HG03439 (cell line): ENCODE measurements at regions not wholly inside any gene's neighbourhood (a gene's known extent, or its start where the extent isn't known, plus 50 kb on each side); places are given as distances from the start of the nearest gene placed in this dataset.

ENCODE experiments used
- ATAC-seq: cut with Tn5 transposase; IDR thresholded peaks from one replicate; pipeline ENCODE4 v1.9.1; 2021; ENCODE audit warnings: mild to moderate bottlenecking, moderate library complexity; ENCODE audit not compliant: unreplicated experiment

GRCh38 chr10:78973901-78974616 lies 94.7 kb upstream of the ZMIZ1 start:
- ATAC-seq = peak; percentile 41

DNA sequence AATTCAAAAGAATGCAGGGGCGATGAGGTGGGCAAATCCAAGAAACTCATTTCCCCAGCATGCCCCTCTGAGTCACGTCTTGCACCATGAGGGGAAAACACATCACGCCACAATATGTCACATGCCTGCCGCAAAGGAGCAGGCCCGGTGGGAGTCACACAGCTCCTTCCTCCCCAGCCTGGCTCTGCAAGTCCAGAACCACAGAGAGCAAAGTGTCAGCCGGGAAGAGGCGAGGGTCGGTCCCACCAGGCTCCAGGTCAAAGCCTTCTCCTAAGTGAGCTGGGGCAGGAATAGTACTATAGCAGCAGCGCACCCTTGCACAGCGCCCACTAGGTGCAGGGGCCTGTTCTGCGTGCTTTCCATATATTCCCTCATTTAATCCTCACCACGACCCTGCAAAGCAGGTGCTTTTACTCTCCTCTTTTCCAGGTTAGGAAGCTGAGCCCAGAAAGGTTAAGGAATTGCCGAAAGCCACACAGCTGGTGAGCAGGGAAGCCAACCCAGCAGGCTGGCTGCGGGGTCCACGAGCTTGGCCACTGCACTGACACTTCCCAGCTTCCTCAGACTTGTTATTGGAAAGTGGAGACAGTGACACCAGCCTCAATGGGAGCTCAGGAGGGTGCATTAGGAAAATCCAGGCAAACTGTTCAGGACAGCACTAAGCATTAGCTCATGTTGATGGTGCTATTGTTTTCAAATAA lies 94.0 kb upstream of the ZMIZ1 start:
- ATAC-seq = no peak

- ATAC-seq = no peak
Measured at GRCh38 chr10:78975926-78976325, 92.8 kb upstream of the ZMIZ1 start.

GRCh38 chr10:78976825-78977755 lies 91.7 kb upstream of the ZMIZ1 start:
- no peak for ATAC-seq

DNA sequence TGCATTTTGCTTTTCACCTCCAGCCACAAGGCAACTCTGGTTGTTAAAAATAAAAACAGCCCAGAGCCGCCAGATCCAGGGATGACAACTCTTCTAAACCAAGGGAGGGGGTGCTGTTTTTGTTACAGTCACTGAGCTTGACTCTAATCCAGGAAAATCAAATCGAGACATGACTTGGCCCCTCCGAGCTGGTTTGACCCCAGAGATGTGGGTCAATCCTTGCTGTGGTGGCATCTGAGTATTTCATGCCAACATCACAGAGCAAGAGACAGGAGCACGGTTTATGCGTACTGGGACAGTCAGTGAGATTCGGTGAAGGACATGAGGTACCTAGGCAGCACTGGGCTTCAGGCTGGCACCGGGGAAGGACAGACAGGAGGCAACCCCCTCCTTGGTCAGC lies 88.8 kb upstream of the ZMIZ1 start:
- no peak for ATAC-seq

DNA sequence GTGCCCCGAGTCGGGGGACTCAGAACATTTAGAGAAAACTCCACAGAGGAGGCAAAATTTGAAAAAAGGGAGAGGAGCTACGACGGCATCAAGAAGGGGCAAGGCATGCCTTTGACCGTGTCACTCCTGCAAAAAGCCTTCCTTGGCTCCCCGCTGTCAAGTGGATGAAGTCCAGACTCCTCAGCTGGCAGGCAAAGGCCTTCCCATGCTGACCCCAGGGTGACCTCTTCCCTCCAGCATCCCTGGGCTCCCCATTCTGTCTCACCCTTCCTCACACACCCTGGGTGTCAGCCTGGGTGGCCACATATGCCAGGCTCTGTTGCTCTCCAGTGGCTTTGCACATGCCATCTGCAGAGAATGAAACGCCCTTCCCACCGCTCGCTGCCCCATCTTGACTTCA lies 88.4 kb upstream of the ZMIZ1 start:
- no peak for ATAC-seq

GRCh38 chr10:78980815-78981214 lies 88.0 kb upstream of the ZMIZ1 start:
- no peak for ATAC-seq

DNA sequence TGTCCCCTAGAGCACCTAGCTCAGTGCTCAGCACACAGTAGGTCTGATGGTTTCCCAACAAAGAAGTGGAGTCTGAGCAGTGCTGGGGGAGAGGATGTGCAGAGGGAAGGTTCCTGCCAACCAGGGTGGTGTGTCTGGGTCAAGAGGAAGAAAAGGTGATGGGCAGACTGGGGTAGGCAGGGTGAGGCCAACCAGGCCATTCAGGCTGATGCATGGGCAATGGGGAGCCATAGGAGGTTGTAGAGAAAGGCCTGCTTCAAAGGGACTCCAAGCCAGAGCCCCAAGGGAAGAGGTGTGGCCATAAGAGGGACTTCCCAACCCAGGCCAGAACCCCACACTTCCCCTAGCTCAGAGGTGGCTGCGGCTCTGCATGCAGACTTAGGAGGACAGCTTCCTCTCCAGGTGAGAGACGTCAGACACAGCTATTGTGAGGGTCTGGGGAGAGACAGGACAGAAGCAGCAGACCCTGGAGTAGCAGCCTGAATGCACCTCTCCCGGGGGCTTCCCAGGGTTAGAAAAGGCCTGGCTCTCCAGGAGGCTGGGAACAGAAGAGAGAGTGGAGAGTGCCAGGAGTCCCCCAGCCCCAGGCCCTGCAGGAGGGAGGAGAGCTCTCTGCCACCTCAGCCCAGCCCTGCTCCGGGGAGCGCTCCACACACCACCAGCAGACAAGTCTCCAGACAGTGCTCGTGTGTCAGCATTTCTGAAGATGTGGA lies 87.4 kb upstream of the ZMIZ1 start:
- ATAC-seq = no peak

DNA sequence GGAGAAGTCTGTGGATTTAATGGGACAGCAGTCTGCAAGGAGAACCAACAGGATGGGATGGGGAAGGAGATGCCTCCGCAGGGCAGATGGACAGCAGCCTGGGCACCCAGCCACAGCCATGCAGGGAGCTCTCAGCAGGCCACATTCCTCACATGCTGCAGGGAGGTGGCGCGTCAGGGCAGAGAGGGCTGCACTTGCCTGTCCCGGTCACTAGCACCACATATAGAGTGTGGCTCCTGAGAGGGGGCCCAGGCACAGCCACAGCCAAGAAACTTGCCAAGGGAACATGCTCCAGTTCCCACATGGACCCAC lies 86.8 kb upstream of the ZMIZ1 start:
- no peak for ATAC-seq

GRCh38 chr10:78982726-78983125 lies 86.0 kb upstream of the ZMIZ1 start:
- no peak for ATAC-seq

DNA sequence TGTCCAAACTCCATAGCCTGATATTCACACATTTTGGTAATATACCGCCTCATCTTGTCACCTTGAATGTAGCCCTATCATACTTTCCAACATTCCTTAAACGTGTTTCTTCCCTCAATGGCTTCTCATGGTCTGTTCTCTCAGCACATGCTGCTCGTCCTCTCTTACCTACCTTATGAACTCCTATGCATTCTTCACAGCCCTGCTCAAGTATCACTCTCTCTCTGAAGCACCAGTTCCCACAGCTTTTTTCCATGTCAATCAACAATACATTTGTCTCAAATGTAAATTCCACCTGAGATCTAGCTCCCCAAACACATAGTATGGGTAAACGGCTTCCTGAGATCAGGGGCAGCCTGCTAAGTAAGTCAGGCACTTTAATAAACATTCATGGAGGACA lies 85.2 kb upstream of the ZMIZ1 start:
- ATAC-seq = no peak

GRCh38 chr10:78985973-78986818 lies 82.6 kb upstream of the ZMIZ1 start:
- ATAC-seq = no peak

GRCh38 chr10:78991187-78991586 lies 77.6 kb upstream of the ZMIZ1 start:
- no peak for ATAC-seq

DNA sequence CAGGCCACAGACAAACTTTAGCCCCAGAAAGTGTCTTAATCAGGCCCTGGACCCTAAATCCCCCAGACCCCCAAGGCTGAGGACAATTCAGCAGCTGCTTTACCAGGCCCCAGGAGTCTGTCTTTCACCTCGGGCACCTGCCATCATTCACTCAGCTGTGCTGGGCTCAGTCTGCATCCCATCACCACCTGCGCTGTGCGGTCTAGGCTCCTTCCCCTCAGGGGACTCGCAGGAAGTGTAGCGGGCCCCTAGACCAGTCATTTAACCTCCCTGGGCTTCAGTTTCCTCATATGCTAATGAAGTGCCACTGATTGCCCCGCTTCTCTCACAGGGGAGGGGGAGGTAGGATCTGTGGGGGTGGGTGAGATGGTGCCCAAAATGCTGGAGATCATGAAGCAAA lies 76.4 kb upstream of the ZMIZ1 start:
- ATAC-seq = peak; percentile 62

- no peak for ATAC-seq
Measured at GRCh38 chr10:78993261-78993945, 75.4 kb upstream of the ZMIZ1 start.

- no peak for ATAC-seq
Measured at GRCh38 chr10:78995987-78996791, 72.6 kb upstream of the ZMIZ1 start.

DNA sequence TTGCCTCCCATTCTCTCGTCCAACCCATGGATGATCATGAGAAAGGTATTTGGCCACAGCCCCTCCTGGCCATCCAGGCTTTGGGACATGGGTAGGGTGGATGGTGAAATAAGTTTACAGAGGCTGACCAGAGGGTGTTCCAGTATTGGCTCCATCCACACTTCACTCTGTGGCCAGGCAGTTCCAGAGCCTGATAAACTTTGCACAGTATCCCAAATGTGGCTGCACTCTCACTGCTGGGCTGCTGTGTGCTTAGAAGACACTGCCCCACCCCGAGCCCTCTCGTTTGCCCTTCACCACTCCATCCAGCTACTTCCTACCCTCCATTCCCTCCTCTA lies 72.0 kb upstream of the ZMIZ1 start:
- no peak for ATAC-seq

DNA sequence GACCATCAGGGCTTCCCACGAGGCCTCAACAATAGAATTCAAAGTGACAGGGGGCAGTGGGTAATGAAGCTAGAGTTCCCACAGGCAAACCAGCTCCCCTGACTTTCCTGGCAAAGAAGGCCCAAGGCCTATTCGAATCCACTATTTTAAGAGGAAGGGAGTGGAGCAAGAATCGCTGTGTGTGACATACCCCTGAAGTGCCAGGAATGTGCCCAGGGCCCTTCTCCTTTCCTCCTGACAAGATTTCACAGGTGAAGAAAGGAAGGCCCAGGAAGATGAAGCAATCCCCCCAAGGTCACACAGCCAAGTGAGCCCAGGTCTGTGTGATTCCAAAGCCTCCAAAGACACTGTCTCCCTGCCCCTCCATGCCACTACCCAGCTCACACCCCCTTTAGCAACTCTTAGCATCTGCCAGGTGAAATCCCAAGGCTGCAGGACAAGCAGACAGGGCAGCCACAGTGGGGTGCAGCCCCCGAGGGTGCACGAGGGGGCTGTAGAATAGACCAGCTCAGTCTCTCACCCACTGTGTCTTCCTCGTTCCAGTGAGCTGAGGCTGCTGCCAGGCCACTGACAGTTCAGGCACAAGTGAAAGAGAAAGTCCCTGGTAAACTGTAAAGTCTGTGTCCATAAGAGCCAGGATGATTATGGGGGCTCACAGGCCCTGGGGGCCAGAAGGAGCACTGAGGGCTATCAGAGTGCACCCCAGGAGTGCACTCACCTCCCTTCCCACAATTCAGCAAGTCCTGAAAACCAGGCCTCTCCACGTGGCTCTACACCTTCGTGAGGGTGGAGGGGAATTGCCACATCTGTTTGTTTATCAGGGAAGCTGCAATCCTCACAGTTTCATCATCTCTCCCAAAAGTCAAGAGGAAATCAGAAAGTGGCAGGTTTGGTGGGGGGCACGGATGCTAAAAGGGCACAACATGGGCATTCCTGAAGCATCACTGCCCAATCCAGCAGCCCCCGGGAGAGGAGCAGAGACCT lies 70.8 kb upstream of the ZMIZ1 start:
- ATAC-seq = no peak
